Duodenal mucosa (tissue), 2 donors: ENCODE measurements at regions not wholly inside any gene's neighbourhood (a gene's known extent, or its start where the extent isn't known, plus 50 kb on each side); places are given as distances from the start of the nearest gene placed in this dataset.

Experiments
- H3K27ac ChIP-seq: one replicate; pipeline ENCODE4 v1.7.0; 2013; ENCODE audit warnings: low read depth, low read length
- H3K27me3 ChIP-seq, 2 donors: one replicate each; pipeline ENCODE4 v1.7.0; 2013; ENCODE audit warnings: low read length in 2 of 2, control low read depth in 1 of 2; ENCODE audit not compliant: insufficient read depth in 2 of 2, control insufficient read depth in 1 of 2
- H3K36me3 ChIP-seq, 2 donors: one replicate each; pipeline ENCODE4 v1.7.0; 2013; ENCODE audit warnings: low read length in 2 of 2, control low read depth in 1 of 2; ENCODE audit not compliant: insufficient read depth in 2 of 2, control insufficient read depth in 1 of 2
- H3K4me1 ChIP-seq, 2 donors: one replicate each; pipeline ENCODE4 v1.7.0; 2013; ENCODE audit warnings: low read length in 2 of 2, control low read depth in 1 of 2; ENCODE audit not compliant: insufficient read depth in 2 of 2, control insufficient read depth in 1 of 2
- H3K4me3 ChIP-seq, 2 donors: one replicate each; pipeline ENCODE4 v1.7.0; 2013; ENCODE audit warnings: low read length in 2 of 2, low read depth in 1 of 2
- H3K9ac ChIP-seq, 2 donors: one replicate each; pipeline ENCODE4 v1.7.0; 2013; ENCODE audit warnings: low read length in 2 of 2, low read depth in 1 of 2
- H3K9me3 ChIP-seq, 2 donors: one replicate each; pipeline ENCODE4 v1.7.0; 2013; ENCODE audit warnings: low read length in 2 of 2, control low read depth in 1 of 2; ENCODE audit not compliant: control insufficient read depth in 1 of 2

GRCh38 chr10:56596257-56596656 lies 235.2 kb upstream of the ZWINT start:
- H3K27me3 ChIP-seq, result no peaks in the 10 kb centered on the region
- H3K36me3 ChIP-seq, result no peaks in the 10 kb centered on the region
- no peaks in the 10 kb centered on the region for H3K4me1 ChIP-seq
- no peak overlapping the region for H3K4me3 ChIP-seq
- H3K9ac ChIP-seq, result no peak overlapping the region
- no peak overlapping the region for H3K27ac ChIP-seq
- H3K9me3 ChIP-seq, result no peaks in the 10 kb centered on the region

GRCh38 chr10:56593120-56593519 lies 232.1 kb upstream of the ZWINT start:
- H3K36me3 ChIP-seq, result no peaks in the 10 kb centered on the region
- no peaks in the 10 kb centered on the region for H3K27me3 ChIP-seq
- no peaks in the 10 kb centered on the region for H3K9me3 ChIP-seq
- H3K27ac ChIP-seq, result no peak overlapping the region
- H3K4me3 ChIP-seq, result no peak overlapping the region
- no peak overlapping the region for H3K9ac ChIP-seq
- no peaks in the 10 kb centered on the region for H3K4me1 ChIP-seq

DNA sequence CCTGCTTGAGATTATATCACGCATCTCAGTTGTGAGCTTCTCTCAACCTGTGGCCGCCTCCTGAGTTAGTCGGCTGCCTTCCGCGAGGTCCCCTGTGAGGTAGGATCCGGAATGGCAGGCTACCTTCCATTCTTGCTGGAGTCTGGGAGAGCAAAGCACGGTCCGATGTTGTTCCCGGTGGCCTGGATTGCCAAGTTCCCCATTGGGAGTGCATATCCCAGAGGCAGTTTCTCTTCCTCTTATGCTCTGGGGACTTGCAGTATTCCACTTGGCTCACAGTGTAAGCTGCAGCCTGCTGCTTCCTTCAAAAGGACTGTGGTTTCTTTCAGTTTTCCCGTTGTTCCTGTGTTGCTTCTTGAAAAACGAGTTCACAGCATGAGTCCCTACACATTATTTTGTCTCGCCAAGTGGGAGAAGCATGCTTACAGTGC lies 225.4 kb upstream of the ZWINT start:
- Histone ChIP-seq H3K27me3 (no peaks in the 10 kb centered on the region), H3K36me3 (no peaks in the 10 kb centered on the region), H3K9ac (no peak overlapping the region), H3K4me3 (no peak overlapping the region), H3K4me1 (no peaks in the 10 kb centered on the region), H3K27ac (no peak overlapping the region), H3K9me3 (no peaks in the 10 kb centered on the region)

DNA sequence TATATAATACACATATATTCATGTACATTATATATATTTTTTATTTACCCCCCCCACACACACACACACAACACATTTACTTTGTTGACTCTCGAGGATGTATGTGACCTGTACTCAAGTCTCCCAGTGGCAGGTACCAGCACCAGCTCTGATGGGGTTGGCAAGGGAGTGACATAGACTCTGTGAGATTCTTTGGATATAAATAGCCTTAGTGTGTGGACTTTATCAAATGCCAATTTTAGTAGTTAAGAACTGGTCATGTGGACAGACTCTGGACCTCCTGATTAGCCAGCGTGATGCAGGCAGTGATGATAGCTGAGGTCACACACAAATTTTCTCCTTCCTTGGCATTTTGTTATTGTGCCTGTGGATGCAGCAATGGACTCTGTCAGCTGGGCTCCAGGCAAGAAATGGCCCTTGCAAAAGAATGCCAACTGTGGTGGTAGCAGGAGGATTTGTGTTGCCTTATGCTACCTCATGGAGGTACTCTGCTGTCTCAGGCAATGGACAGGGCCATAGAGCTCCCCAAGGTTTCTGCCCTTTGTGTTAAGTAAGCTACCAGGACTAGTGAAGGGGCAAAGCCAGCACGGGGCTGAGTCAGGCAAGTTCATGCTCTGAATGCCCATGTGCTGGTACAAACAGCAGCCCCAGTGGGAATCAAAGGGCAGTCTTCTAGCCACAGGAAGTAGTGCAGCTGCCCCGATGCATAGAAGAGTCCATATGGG lies 224.6 kb upstream of the ZWINT start:
- Histone ChIP-seq H3K36me3 (no peaks in the 10 kb centered on the region), H3K9me3 (no peaks in the 10 kb centered on the region), H3K9ac (no peak overlapping the region), H3K4me1 (no peaks in the 10 kb centered on the region), H3K4me3 (no peak overlapping the region), H3K27me3 (no peaks in the 10 kb centered on the region), H3K27ac (no peak overlapping the region)

DNA sequence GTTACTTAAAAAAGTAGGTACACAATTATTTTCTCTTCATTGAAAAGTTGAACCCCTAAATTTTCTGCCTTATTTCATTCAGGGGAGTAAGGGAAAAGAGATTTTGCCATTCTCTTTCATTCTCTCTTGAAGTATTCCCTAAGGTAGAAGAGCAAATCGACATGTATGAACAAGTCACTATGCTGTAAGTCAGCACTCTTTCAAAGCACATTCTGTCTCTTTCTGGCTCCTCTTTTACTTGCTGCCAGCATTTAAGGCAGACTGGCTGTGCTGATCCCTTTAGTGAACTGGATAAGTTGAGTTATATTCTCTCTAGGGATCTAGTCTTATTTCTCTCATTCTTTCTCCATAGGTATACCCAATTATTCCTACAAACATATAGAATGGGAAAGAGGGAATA lies 222.3 kb upstream of the ZWINT start:
- Histone ChIP-seq H3K9ac (no peak overlapping the region), H3K36me3 (no peaks in the 10 kb centered on the region), H3K4me3 (no peak overlapping the region), H3K27ac (no peak overlapping the region), H3K9me3 (no peaks in the 10 kb centered on the region), H3K4me1 (no peaks in the 10 kb centered on the region), H3K27me3 (no peaks in the 10 kb centered on the region)

DNA sequence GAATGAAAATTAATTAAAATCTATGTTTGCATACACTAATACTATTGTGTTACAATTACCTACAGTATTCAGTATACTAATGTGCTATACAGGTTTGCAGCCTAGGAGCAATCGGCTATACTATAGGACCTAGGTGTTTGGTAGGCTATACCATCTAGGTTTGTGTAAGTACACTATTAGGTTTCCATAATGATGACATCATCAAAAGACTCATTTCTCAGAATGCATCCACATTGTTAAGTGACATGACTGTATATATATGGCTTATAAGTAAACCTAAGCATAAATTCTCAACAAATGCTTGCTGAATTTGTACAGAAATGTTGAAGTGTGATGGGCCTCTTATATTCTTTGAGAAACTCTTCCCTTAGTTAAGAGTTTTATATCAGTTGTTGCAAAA lies 206.5 kb upstream of the ZWINT start:
- Histone ChIP-seq H3K4me3 (no peak overlapping the region), H3K9ac (no peak overlapping the region), H3K27ac (no peak overlapping the region), H3K9me3 (peaks cover 5 to 7% of the 10 kb centered on the region in 2 donors), H3K27me3 (no peaks in the 10 kb centered on the region), H3K36me3 (no peaks in the 10 kb centered on the region), H3K4me1 (no peaks in the 10 kb centered on the region)

DNA sequence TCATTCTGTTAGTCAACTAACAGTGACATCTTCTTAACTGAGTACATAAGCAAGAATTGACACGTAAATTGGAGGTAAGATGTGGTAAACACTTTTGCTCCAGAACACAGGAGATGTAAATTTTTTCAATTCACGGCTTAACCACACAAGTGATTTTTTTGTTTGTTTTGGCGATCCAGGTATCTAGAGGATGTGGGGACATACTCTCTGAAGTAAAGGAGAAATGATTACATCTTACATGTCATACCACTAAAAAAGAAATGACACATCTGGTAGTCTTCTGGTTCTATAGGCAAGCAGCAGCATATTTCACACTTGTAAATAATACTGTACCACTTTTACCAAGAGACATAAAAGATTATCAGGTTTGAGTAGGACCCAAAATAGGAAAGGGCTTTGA lies 200.3 kb upstream of the ZWINT start:
- no peaks in the 10 kb centered on the region for H3K9me3 ChIP-seq
- H3K9ac ChIP-seq, result no peak overlapping the region
- no peaks in the 10 kb centered on the region for H3K36me3 ChIP-seq
- no peak overlapping the region for H3K4me3 ChIP-seq
- no peak overlapping the region for H3K27ac ChIP-seq
- H3K4me1 ChIP-seq, result no peaks in the 10 kb centered on the region
- no peaks in the 10 kb centered on the region for H3K27me3 ChIP-seq

DNA sequence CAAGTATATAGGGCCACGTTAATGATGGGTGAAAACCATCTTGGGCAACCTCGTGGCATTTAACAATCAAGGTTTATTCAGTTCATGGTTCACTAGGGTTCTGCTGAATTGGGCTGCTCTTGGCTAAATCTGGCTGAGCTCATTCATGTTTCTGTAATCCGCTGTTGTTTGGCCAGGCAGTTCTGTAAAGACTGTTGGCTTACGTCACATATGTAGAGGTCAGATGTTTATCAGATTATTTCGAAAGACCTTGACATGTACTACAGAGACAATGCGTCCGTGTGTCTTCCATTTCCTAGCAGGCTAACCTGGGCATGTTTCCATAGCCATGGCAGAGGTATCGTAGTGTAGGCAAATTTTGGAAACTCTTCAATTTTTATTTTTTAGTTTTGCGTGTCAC lies 190.0 kb upstream of the ZWINT start:
- H3K27ac ChIP-seq, result no peak overlapping the region
- H3K36me3 ChIP-seq, result no peaks in the 10 kb centered on the region
- no peaks in the 10 kb centered on the region for H3K4me1 ChIP-seq
- H3K9me3 ChIP-seq, result no peaks in the 10 kb centered on the region
- H3K9ac ChIP-seq, result no peak overlapping the region
- no peak overlapping the region for H3K4me3 ChIP-seq
- no peaks in the 10 kb centered on the region for H3K27me3 ChIP-seq

GRCh38 chr10:56547163-56547562 lies 186.1 kb upstream of the ZWINT start:
- H3K9ac ChIP-seq, result no peak overlapping the region
- H3K4me3 ChIP-seq, result no peak overlapping the region
- no peaks in the 10 kb centered on the region for H3K9me3 ChIP-seq
- no peaks in the 10 kb centered on the region for H3K4me1 ChIP-seq
- no peak overlapping the region for H3K27ac ChIP-seq
- H3K27me3 ChIP-seq, result no peaks in the 10 kb centered on the region
- no peaks in the 10 kb centered on the region for H3K36me3 ChIP-seq

- H3K36me3 ChIP-seq, result no peaks in the 10 kb centered on the region
- H3K27ac ChIP-seq, result no peak overlapping the region
- peaks cover 0 to 6% of the 10 kb centered on the region in 2 donors for H3K9me3 ChIP-seq
- no peaks in the 10 kb centered on the region for H3K27me3 ChIP-seq
- H3K4me1 ChIP-seq, result no peaks in the 10 kb centered on the region
- no peak overlapping the region for H3K4me3 ChIP-seq
- no peak overlapping the region for H3K9ac ChIP-seq
Measured at GRCh38 chr10:56537984-56538383, 176.9 kb upstream of the ZWINT start.

DNA sequence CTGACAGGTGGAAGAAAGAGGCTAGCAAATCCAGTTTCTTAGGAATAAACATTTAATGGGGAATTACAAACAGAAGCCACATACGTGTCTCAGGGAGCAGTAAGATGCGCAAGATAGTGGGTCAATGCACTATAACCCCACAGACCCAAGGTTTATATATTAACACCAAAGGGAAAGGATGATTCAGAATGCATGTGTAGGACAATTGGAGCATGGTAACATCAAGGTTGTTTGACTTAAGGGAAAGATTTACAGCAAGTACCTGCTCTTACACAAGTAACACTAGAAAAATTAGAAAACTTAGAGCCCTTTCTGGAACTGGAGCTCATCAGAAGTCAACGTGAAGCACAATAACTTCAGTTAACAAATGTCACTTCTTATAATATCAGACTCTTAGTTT lies 161.1 kb upstream of the ZWINT start:
- H3K27ac ChIP-seq, result no peak overlapping the region
- no peaks in the 10 kb centered on the region for H3K27me3 ChIP-seq
- no peaks in the 10 kb centered on the region for H3K4me1 ChIP-seq
- no peaks in the 10 kb centered on the region for H3K36me3 ChIP-seq
- H3K9me3 ChIP-seq, result peaks cover 0 to 4% of the 10 kb centered on the region in 2 donors
- no peak overlapping the region for H3K9ac ChIP-seq
- H3K4me3 ChIP-seq, result no peak overlapping the region
